22Rv1 (cell line): ENCODE measurements at regions not wholly inside any gene's neighbourhood (a gene's known extent, or its start where the extent isn't known, plus 50 kb on each side); places are given as distances from the start of the nearest gene placed in this dataset.
"Not testable (repeated sequence)": the region's sequence is repeated elsewhere in the genome, so short reads cannot be mapped to it uniquely, and the experiment has no call there.

ENCODE experiments used
- H3K27ac ChIP-seq: fragments of 450-650 bp; 2 replicates; pipeline ENCODE4 v1.5.1; 2017
- ZFX ChIP-seq: fragments of 450-650 bp; IDR thresholded peaks from 2 replicates; pipeline ENCODE4 v1.6.1; 2017; ENCODE audit warnings: antibody characterized with exemption, borderline replicate concordance
- TF ChIP-seq, protein P1 (sequence below): fragments of 450-650 bp; IDR thresholded peaks from 2 replicates; pipeline ENCODE4 v1.5.1; 2017; ENCODE audit warnings: mild to moderate bottlenecking

DNA sequence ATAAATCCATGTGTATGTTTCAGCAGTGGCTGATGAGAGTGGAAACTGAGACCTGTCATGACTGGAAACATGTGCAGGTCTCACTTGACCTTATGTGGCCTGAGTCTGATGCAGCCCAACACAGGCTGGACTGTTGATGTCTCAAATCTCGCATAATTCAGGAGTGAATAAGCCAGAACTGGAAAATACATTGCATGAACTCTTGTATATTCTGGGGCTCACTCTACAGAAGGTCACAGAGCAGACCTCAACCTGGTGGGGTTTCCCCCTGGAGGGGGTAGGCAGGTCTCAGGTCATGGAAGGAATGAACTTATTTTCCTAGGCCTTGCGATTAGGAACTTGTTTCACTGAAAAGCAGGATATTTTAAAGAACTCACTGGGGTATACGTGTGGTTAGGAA lies 146.3 kb upstream of the THUMPD2 start:
- TF ChIP-seq, protein P1, sequence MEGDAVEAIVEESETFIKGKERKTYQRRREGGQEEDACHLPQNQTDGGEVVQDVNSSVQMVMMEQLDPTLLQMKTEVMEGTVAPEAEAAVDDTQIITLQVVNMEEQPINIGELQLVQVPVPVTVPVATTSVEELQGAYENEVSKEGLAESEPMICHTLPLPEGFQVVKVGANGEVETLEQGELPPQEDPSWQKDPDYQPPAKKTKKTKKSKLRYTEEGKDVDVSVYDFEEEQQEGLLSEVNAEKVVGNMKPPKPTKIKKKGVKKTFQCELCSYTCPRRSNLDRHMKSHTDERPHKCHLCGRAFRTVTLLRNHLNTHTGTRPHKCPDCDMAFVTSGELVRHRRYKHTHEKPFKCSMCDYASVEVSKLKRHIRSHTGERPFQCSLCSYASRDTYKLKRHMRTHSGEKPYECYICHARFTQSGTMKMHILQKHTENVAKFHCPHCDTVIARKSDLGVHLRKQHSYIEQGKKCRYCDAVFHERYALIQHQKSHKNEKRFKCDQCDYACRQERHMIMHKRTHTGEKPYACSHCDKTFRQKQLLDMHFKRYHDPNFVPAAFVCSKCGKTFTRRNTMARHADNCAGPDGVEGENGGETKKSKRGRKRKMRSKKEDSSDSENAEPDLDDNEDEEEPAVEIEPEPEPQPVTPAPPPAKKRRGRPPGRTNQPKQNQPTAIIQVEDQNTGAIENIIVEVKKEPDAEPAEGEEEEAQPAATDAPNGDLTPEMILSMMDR: no peak
- no peak for TF ChIP-seq ZFX
- H3K27ac ChIP-seq: no peak overlapping the region

DNA sequence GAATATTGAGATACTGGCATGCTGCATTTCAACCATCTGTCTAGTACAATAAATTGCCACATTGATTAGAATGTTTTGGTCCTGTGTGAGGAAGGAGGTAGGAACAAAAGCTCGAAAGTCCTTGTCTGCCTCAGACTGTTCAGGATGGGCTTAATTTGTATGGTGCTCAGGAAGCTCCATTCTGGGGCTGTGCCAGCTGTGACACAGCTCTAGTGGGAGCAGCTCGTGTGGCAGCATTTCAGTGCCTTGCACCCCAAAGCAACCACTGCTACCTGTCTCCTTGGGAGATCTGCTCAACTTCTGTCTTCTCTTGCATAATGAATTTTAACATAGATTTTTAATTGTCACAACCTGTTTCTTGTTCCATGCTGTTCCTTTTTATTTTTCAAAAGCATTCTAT lies 144.4 kb upstream of the THUMPD2 start:
- TF ChIP-seq, protein P1: no peak
- no peak for TF ChIP-seq ZFX
- H3K27ac ChIP-seq: no peak overlapping the region

DNA sequence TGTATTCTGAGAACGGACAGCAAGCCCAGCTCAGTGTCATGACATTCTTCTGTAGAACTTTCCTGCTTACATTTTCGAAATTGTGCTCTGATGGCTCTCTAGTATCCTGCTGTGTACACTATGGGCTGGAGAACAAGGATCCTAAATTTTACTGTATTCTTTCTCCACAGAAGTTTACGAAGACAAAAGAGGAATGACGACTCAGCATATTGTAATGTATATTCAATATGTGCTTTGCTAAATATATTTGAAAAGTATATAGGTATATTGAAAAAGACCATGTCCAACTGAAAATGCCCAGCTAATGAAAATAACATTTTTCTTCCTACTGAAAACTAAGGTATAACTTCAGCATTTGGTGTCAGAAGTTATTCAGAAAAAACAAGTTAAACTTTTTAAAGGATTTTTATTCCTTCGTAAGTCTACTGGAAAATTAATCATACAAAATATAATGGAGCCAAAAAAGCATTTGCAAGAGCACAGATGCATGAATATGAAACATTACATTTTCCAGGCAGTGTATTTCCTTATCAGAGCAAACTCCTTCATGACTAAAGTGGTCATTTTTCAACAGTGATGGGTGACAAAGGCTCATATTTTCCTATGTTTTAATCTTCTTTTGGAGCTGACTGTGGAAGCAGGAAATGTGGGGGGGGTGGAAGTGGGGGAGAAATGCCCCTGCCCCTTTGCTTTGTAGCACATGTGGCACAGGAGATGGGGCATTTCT lies 143.8 kb upstream of the THUMPD2 start:
- no peak overlapping the region for H3K27ac ChIP-seq
- TF ChIP-seq ZFX: no peak
- TF ChIP-seq, protein P1: no peak

DNA sequence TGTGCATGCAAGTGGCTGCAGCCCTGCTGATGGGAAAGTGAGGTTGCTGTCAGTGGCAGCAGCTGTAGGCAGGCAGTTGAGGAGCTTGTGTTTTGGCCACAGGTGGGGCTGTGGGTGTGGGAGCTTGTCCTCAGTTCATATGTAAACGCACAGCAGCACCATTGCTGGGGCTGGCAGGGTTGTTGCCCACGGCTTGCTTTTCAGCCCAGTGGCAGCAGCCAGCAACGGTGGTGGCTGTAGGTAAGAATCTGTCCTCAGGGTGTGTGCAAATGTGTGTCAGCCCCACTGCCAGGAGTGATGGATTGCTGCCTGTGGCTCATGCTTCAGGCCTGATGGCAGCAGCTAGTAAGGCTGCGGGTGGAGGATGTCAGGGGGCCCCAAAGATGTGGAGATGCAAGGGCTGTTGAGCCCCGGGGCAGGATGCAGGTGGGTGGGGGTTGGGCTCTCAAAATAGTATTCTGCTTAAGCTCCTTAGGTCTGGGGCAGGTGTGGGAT lies 141.3 kb upstream of the THUMPD2 start:
- H3K27ac ChIP-seq: no peak overlapping the region
- TF ChIP-seq, protein P1: no peak
- TF ChIP-seq ZFX: no peak

DNA sequence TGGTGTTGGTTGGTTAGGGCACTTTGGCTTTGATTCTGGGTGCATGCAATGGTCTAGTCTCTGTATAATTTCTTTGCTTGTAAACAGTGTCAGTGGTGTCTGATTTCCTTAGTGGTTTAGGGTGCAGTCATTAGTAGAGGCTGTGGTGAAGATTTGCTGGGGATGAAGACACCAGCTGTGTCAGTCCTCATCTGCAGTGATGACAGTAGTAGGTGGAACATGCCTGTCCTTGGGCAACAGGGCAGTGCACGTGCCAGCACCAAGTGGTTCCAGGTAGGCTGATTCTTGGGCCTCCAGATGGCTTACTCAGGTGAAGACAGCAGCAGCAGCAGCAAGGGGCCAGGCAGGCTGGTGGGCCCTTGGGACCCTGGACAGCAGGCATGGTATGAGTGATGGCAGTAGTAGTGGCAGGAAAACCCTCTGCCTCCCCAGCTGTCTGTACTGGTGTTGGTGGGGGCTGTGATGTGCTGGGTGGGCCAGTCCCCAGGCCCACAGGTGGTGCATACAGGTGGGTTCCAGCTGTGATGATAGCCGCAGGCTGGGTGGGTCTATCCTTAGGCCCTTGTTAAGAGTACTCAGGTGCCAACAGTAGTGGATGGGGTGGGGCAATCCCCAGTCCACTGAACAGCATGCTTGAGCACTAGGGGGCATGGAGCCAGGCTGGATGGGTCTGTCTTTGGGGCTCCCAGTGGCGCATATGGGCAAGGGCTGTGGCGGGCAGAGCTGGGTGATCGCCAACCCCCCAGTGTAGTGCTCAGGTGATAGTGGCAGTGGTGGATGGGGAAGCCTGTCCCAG lies 140.7 kb upstream of the THUMPD2 start:
- H3K27ac ChIP-seq: no peak overlapping the region
- no peak for TF ChIP-seq ZFX
- TF ChIP-seq, protein P1: no peak

DNA sequence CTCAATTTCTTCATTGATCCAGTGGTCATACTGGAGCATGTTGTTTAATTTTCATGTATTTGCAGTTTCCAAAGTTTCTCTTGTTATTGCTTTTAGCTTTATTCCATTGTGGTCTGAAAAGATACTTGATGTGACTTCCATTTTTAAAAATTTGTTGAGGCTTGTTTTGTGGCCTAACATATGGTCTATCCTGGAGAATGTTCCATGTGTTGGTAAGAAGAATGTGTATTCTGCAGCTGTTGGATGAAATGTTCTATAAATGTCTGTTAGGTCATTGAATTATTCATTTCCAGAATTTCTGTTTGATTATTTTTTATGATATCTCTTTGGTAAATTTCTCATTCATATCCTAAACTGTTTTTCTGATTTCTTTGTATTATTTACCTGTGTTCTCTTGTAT lies 139.8 kb upstream of the THUMPD2 start:
- TF ChIP-seq ZFX: no peak
- TF ChIP-seq, protein P1: no peak

DNA sequence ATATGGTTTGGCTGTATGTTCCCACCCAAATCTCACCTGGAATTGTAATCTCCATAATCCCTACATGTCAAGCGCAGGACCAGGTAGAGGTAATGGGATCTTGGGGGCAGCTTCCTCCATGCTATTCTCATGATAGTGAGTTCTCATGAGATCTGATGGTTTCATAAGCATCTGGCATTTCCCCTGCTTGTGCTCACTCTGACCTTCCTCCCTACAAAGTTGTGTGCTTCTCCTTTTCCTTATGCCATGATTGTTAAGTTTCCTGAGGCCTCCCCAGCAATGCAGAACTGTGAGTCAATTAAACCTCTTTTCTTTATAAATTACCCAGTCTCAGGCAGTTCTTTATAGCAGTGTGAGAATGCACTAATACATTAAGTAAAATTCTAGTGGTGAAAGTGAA lies 138.3 kb upstream of the THUMPD2 start:
- H3K27ac ChIP-seq: not testable (repeated sequence)

More for the DNA sequence above, 139.8 kb upstream of the THUMPD2 start:
- H3K27ac ChIP-seq: no peak overlapping the region
